GDM1 (cell line): ENCODE measurements at regions not wholly inside any gene's neighbourhood (a gene's known extent, or its start where the extent isn't known, plus 50 kb on each side); places are given as distances from the start of the nearest gene placed in this dataset.
"Not testable (repeated sequence)": the region's sequence is repeated elsewhere in the genome, so short reads cannot be mapped to it uniquely, and the experiment has no call there.

Experiments used
- DNase-seq: peaks from one replicate; lab custom pipeline; 2025; lab: John Stamatoyannopoulos, UW

GRCh38 chr21:20108016-20108415, 890.2 kb upstream of the NCAM2 start:
- peak; percentile 5 for DNase-seq

DNA sequence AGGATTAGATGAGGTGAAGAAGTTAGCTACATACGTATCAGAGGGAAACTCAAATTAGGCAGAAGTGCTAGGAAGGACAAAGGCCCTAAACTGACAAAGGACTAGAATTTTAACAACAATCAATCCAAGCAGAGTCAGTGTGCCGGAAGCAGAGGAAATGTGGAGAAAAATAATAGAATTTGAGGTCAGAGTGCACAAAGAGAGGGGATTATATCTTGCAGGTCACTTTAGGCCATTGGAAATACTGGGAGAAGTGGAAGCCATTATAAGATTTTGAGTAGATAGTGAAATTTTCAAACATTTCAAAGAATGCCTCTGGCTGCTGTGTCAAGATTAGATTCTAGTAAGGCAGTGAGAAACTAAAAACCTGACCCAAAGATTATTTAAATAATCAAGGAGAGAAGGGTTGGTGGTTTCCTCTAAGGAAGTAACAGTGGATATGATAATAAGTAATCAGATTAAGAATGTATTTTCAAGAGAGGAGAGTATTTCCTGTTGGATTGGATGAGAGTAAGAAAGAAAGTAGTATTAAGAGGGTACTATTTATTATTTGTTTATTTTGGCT, 889.2 kb upstream of the NCAM2 start:
- no peak for DNase-seq

GRCh38 chr21:20110368-20110767, 887.8 kb upstream of the NCAM2 start:
- DNase-seq, result no peak

DNA sequence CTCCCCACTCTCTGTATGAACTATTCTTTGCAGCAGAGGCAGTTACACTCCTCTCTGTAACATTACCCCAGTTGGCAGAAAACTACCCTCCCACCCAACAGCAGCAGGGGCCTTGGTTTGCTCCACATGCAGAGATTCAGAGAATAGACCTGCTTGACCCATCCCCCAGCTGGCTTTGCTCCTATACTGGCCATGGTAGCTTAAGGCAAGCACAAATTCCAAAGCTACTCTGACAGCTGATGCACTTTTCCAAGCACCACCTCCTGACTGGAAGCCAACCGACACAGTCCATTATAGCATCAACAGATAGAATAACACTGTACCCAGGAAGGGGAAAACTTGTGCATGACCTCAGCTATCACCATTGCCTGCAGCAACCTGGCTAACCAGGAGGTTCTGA, 846.5 kb upstream of the NCAM2 start:
- DNase-seq, result no peak

DNA sequence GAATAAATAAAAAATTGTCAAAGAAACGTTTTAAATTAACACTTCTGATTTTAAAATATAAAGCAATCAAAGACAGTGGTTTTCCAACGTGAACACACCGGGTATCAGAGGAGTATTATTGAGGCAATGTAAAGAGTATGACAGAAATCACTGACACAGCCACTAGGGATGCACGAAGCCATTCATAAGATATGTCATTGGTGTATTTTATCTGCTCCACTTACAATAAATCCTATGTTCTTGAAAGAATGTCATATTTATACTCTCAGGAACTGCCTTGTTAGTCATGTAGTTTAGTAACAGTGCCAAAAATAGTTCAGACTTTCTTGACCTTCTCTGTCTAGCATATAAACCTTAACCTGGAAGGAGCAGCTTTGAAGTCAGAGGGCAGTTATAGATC, 835.0 kb upstream of the NCAM2 start:
- no peak for DNase-seq

- DNase-seq, result no peak
Measured at GRCh38 chr21:20167059-20167458, 831.1 kb upstream of the NCAM2 start.

DNA sequence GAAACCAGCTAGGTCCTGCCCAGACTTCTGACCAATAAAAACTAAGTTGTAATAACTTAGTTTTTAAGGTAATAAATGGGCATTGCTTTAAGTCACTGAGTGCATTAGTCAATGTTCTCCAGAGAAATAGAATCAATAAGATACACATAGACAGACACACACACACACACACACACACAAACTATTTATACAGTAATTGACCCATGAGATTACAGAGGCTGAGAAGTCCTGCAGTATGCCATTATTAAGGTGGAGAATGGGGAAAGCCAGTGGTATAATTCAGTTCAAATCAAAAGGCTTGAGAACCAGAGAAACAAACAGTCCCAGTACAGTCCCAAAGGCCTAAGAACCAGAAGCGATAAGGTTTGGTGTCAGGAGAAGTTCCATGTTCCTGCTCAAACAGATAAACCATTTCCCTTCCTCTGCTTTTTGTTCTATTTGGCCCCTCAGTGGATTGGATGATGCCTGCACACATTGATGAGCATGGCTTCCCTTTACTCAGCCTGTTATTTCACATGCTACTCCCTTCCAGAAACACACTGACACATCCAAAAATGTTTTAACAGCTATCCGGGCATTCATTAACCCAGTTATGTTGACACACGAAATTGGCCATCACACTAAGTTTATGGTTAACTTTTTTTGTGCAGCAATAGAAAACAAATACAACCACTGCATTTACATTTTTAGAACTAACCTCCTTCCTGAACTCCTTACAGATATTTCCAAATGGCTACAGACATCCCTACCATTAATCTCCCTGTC, 828.2 kb upstream of the NCAM2 start:
- DNase-seq, result no peak

DNA sequence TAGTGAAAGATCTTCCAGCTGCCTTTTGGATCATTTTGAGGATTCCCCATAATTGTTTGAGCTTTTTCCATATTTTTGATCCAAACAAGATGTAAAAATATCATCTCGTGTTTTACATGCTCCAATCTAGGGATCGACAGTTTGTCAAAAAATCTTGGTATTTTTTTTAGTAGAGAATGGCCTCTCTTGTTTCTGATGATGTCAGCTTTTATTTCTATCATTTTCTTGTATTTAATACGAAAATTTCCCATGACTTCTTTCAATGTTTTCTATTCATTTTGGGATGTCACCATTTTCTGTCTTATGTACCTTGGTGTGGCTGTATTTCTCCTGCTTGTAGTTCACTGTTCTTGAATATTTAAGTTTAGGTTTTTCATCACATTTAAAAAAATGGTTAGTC, 812.0 kb upstream of the NCAM2 start:
- DNase-seq, result no peak

GRCh38 chr21:20187028-20187427, 811.2 kb upstream of the NCAM2 start:
- DNase-seq, result no peak

DNA sequence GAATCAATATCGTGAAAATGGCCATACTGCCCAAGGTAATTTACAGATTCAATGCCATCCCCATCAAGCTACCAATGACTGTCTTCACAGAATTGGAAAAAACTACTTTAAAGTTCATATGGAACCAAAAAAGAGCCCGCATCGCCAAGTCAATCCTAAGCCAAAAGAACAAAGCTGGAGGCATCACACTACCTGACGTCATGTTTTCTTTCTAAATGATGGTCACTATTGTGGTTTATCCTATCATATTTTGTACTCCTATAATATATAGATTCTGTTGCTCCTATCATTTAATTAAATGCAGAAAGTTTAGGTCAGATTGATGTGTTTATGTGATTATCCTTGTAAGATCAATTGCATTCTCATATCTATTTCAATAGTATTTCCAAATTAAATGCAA, 796.9 kb upstream of the NCAM2 start:
- not testable (repeated sequence) for DNase-seq

DNA sequence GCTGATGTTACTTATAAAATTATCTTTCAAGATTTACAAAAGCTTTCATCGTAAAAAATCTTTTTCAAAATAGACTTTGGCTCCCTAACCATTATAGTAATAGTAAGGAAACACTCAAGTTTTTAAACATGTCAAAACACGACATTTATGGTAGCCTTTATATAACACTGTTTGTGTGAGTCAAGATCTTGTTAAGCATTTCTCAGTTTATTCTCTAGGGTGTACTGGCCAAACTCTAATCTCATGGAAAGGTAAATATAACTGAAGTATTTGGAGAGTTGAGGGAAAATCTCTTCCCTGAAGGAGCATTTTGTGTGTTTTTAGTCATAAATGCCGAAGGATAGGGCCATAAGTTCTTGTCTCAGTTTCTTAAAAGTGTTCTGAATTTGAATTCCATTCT, 790.9 kb upstream of the NCAM2 start:
- DNase-seq, result no peak

- no peak for DNase-seq
Measured at GRCh38 chr21:20215959-20216358, 782.2 kb upstream of the NCAM2 start.

DNA sequence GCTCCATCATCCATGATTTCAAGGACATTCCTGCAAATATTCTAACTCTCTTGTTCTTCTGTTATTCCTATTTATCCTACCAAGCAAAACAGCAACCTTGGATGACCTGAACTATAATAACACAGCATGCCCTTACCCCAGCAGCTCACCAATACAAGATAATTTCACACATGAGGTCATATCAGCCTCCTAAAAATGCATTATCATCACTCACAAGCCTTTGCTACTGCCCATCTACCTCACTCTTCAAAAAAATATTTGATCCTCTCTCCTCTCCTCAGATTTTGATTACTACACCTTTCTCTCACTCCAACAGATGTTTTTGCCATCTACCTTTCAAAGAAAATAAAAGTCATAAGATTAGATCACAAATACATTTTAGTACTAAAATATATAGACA, 777.6 kb upstream of the NCAM2 start:
- no peak for DNase-seq

GRCh38 chr21:20221981-20222380, 776.2 kb upstream of the NCAM2 start:
- not testable (repeated sequence) for DNase-seq

DNA sequence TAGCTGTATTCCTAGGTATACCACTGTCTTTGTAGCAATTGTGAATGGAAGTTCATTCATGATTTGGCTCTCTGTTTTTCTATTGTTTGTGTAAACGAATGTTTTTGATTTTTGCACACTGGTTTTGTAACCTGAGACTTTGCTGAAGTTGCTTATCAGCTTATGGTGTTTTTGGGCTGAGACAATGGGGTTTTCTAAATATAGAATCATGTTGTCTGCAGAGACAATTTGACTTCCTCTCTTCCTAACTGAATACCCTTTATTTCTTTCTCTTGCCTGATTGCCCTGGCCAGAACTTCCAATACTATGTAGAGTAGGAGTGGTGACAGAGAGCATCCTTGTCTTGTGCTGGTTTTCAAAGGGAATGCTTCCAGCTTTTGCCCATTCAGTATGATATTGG, 761.6 kb upstream of the NCAM2 start:
- DNase-seq, result not testable (repeated sequence)

- no peak for DNase-seq
Measured at GRCh38 chr21:20249401-20249800, 748.8 kb upstream of the NCAM2 start.

- no peak for DNase-seq
Measured at GRCh38 chr21:20250337-20250736, 747.9 kb upstream of the NCAM2 start.

- DNase-seq, result no peak
Measured at GRCh38 chr21:20253261-20253660, 744.9 kb upstream of the NCAM2 start.

GRCh38 chr21:20254964-20255363, 743.2 kb upstream of the NCAM2 start:
- no peak for DNase-seq

DNA sequence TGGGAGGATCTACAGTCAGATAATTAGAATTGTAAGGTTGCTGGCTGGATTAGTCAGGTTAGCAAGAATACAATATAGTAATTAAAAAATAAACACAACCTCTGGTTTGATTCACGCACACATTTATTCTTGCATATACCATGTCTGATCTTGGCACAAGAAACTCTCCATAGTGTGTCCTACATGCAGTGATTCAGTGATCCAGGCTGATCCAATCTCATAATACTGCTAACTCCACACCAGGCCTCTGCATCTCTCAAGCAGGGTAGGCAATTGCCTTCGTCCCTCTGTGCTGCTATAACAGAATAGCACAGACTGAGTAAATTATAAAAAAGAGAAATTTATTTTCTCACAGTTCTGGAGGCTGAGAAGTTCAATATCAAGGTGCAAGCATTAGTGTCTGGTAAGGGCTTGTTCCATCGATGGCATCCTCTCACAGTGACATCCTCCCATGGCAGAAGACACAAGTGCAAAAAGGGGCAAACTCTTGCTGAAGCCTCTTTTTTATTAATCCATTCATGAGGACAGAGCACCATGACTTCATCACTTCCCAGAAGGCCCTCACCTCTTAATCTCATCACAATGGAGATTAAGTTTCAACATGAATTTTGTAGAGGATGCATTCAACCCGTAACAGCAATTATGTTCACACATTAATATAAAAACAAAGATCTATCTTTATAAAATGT, 741.0 kb upstream of the NCAM2 start:
- peak; percentile 12 for DNase-seq

DNA sequence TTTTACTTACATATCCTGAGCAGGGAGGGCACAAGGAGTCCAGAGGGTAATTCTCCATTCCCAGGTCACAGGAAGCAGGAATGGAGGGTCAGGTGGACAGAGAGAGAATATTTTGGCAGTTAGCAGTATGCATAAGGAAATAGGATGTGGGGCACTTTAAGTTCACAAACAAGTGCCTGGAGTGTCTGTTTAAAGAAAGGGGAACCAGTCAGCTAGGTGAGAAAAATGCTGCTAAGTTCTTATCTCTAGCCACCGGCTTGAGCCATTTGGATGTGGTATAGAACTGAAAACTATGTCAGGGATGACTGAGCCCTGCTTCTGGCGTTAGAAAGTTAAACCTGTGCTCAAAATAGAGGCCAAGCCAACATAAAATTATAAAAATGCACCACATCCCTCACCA, 739.7 kb upstream of the NCAM2 start:
- peak; percentile 85 for DNase-seq

DNA sequence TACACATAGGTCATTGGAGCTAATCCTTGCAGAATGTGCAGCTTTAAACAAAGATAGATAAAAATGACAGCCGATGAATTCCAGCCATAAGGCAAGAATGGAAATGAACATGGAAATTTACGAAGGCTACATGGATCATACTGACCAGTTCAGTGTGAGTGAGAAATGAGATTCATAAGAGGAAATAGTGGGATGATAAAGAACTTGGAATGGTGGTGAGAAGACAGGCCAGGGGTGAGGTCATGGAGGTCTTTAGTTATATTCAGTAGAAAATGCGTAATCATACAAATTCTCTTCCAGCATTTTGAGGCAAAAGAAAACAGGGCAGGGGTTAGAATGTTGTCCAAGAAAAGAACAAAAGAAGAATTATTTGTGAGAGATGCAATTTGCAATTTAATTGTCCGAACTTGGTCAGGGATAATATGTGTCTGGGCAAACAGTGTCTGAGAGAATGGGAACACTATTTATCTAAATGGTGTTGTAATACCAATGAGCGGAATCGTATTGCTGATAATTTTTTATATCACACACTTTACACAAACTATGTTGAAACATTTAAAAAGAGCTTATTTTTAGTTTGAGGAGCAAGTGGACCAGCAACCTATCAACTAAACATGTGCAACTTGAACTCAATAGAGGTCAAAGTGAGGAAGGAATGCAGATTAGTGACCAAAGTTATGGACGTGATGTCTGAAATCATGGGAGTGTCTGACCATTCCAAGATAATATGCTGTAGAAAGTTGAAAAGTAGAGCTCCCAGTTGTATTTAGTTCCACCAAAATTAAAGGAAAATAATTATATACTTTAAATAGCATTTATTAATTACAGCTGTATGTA, 739.0 kb upstream of the NCAM2 start:
- DNase-seq, result no peak

GRCh38 chr21:20260124-20260523, 738.1 kb upstream of the NCAM2 start:
- DNase-seq, result no peak
